ENCODE measurements at regions not wholly inside any gene's neighbourhood (a gene's known extent, or its start where the extent isn't known, plus 50 kb on each side); places are given as distances from the start of the nearest gene placed in this dataset.

GRCh38 chr2:163324677-163325076 lies 411.1 kb downstream of the FIGN start:
- Mint-ChIP-seq H3K4me3 (no peak overlapping the region), H3K9me3 (no peaks in the 10 kb centered on the region), H3K4me1 (ENCODE audit: low read depth) (no peaks in the 10 kb centered on the region), H3K36me3 (ENCODE audit: low read depth) (no peaks in the 10 kb centered on the region), H3K27ac (no peak overlapping the region), H3K27me3 (ENCODE audit: insufficient read depth) (no peaks in the 10 kb centered on the region)
- DNase-seq = no peak
- TF ChIP-seq CTCF (IDR thresholded peaks at IDR 0.05) = no peak

GRCh38 chr2:163319006-163319405 lies 416.8 kb downstream of the FIGN start:
- H3K36me3 Mint-ChIP-seq (ENCODE audit: low read depth) = no peaks in the 10 kb centered on the region
- no peak overlapping the region for H3K4me3 Mint-ChIP-seq
- H3K27me3 Mint-ChIP-seq (ENCODE audit: insufficient read depth) = no peaks in the 10 kb centered on the region
- TF ChIP-seq CTCF (IDR thresholded peaks at IDR 0.05) = no peak
- no peaks in the 10 kb centered on the region for H3K4me1 Mint-ChIP-seq (ENCODE audit: low read depth)
- H3K27ac Mint-ChIP-seq = no peak overlapping the region
- no peaks in the 10 kb centered on the region for H3K9me3 Mint-ChIP-seq
- DNase-seq = no peak

- DNase-seq = no peak
- Mint-ChIP-seq H3K27me3 (ENCODE audit: insufficient read depth) (no peaks in the 10 kb centered on the region), H3K27ac (no peak overlapping the region), H3K36me3 (ENCODE audit: low read depth) (no peaks in the 10 kb centered on the region), H3K9me3 (no peaks in the 10 kb centered on the region), H3K4me3 (no peak overlapping the region), H3K4me1 (ENCODE audit: low read depth) (no peaks in the 10 kb centered on the region)
- TF ChIP-seq CTCF (IDR thresholded peaks at IDR 0.05) = no peak
Measured at GRCh38 chr2:163314712-163315111, 421.1 kb downstream of the FIGN start.

GRCh38 chr2:163312713-163313112 lies 423.1 kb downstream of the FIGN start:
- DNase-seq = no peak
- Mint-ChIP-seq H3K4me1 (ENCODE audit: low read depth) (no peaks in the 10 kb centered on the region), H3K27ac (no peak overlapping the region), H3K27me3 (ENCODE audit: insufficient read depth) (no peaks in the 10 kb centered on the region), H3K36me3 (ENCODE audit: low read depth) (no peaks in the 10 kb centered on the region), H3K4me3 (no peak overlapping the region), H3K9me3 (peaks cover 3% of the 10 kb centered on the region; the same call in 1 of the 2 replicates)
- TF ChIP-seq CTCF (IDR thresholded peaks at IDR 0.05) = no peak

GRCh38 chr2:163306647-163307046 lies 429.2 kb downstream of the FIGN start:
- Mint-ChIP-seq H3K9me3 (peaks cover 19% of the 10 kb centered on the region), H3K27ac (no peak overlapping the region), H3K4me3 (no peak overlapping the region), H3K4me1 (ENCODE audit: low read depth) (no peaks in the 10 kb centered on the region), H3K27me3 (ENCODE audit: insufficient read depth) (no peaks in the 10 kb centered on the region; the same call in 1 of the 2 replicates), H3K36me3 (ENCODE audit: low read depth) (no peaks in the 10 kb centered on the region)
- no peak for DNase-seq
- no peak for TF ChIP-seq CTCF (IDR thresholded peaks at IDR 0.05)

GRCh38 chr2:163302141-163302540 lies 433.7 kb downstream of the FIGN start:
- H3K27me3 Mint-ChIP-seq (ENCODE audit: insufficient read depth) = no peaks in the 10 kb centered on the region; the same call in 1 of the 2 replicates
- no peak overlapping the region for H3K27ac Mint-ChIP-seq
- H3K4me3 Mint-ChIP-seq = no peak overlapping the region
- H3K36me3 Mint-ChIP-seq (ENCODE audit: low read depth) = no peaks in the 10 kb centered on the region
- no peak for TF ChIP-seq CTCF (IDR thresholded peaks at IDR 0.05)
- H3K9me3 Mint-ChIP-seq = peaks cover 11% of the 10 kb centered on the region
- no peak for DNase-seq
- H3K4me1 Mint-ChIP-seq (ENCODE audit: low read depth) = no peaks in the 10 kb centered on the region

All from HFFc6 (cell line).